ENCODE measurements at regions not wholly inside any gene's neighbourhood (a gene's known extent, or its start where the extent isn't known, plus 50 kb on each side); places are given as distances from the start of the nearest gene placed in this dataset.

DNA sequence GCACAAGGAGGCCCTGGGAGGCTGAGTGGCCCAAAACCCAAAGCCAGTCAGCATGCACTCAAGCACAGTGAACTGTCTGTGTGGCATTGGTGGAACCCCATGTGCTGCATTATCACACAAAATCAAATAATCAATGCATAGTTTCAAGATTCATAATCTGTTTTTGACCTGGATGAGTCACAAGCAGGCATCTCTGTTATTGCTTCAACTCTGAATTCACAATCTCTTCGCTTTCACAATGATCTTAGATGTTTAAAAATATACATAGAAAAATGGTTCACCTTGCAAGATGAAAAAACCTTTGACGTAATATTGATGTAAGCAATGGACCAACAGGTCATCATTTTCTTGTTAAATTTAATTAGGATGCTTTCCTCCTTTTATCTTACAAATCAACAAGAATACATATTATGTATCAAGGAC, 455.4 kb downstream of the IRS2 start:
- ATAC-seq (no peak), DNase-seq (ENCODE audit: low read depth, low spot score) (no peak)
- Histone ChIP-seq H3K4me2 (ENCODE audit: low read length) (no peak overlapping the region), H3K9me3 (ENCODE audit: control insufficient read depth in 1 of 2, insufficient read depth in 1 of 2, low read depth in 1 of 2, low read length in 2 of 2) (no peaks in the 10 kb centered on the region; a peak in 1 of 4 replicates), H3K27me3 (ENCODE audit: insufficient read depth, low read length) (no peaks in the 10 kb centered on the region), H3K27ac (ENCODE audit: low read depth, low read length) (no peak overlapping the region), H3K79me2 (ENCODE audit: insufficient read depth, low read length) (no peaks in the 10 kb centered on the region), H3K36me3 (ENCODE audit: control insufficient read depth in 1 of 2, insufficient read depth in 2 of 2, low read length in 2 of 2) (no peaks in the 10 kb centered on the region), H3K9me2 (ENCODE audit: insufficient read depth) (no peaks in the 10 kb centered on the region), H3K4me1 (ENCODE audit: control insufficient read depth in 1 of 2, insufficient read depth in 2 of 2, low read length in 2 of 2) (no peaks in the 10 kb centered on the region), H3K9ac (ENCODE audit: low read length) (no peak overlapping the region), H4K20me1 (ENCODE audit: insufficient read depth) (no peaks in the 10 kb centered on the region), H2AFZ (ENCODE audit: low read depth, low read length, poor library complexity, severe bottlenecking) (no peak overlapping the region), H3K4me3 (replicated peaks in 1 of 2; ENCODE audit: low read depth in 1 of 2, low read length in 2 of 2) (no peak overlapping the region)
- TF ChIP-seq SP1 (IDR thresholded peaks at IDR 0.05; ENCODE audit: low read depth) (no peak), EZH2 (IDR thresholded peaks at IDR 0.05) (no peak), ELF1 (IDR thresholded peaks at IDR 0.05; ENCODE audit: borderline replicate concordance, low read depth) (no peak), POLR2A (IDR thresholded peaks at IDR 0.05; ENCODE audit: borderline replicate concordance, extremely low read depth, insufficient read depth, insufficient read length) (no peak), YY1 (IDR thresholded peaks at IDR 0.05; ENCODE audit: extremely low read depth, insufficient replicate concordance, low read depth, low read length) (no peak), ZNF274 (IDR thresholded peaks at IDR 0.05; ENCODE audit: low read depth, low read length) (no peak), RAD21 (IDR thresholded peaks at IDR 0.05; ENCODE audit: low read depth) (no peak), FOSL1 (IDR thresholded peaks at IDR 0.05; ENCODE audit: low read depth) (no peak), SIN3A (IDR thresholded peaks at IDR 0.05; ENCODE audit: low read depth) (no peak), ZFX (IDR thresholded peaks at IDR 0.05) (no peak), ZBTB33 (IDR thresholded peaks at IDR 0.05; ENCODE audit: extremely low read depth, insufficient replicate concordance, low read length) (no peak), CEBPB (IDR thresholded peaks at IDR 0.05; ENCODE audit: low read depth) (no peak), EGR1 (IDR thresholded peaks at IDR 0.05; ENCODE audit: low read depth) (no peak)
- TF ChIP-seq, protein P1, sequence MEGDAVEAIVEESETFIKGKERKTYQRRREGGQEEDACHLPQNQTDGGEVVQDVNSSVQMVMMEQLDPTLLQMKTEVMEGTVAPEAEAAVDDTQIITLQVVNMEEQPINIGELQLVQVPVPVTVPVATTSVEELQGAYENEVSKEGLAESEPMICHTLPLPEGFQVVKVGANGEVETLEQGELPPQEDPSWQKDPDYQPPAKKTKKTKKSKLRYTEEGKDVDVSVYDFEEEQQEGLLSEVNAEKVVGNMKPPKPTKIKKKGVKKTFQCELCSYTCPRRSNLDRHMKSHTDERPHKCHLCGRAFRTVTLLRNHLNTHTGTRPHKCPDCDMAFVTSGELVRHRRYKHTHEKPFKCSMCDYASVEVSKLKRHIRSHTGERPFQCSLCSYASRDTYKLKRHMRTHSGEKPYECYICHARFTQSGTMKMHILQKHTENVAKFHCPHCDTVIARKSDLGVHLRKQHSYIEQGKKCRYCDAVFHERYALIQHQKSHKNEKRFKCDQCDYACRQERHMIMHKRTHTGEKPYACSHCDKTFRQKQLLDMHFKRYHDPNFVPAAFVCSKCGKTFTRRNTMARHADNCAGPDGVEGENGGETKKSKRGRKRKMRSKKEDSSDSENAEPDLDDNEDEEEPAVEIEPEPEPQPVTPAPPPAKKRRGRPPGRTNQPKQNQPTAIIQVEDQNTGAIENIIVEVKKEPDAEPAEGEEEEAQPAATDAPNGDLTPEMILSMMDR (IDR thresholded peaks at IDR 0.05 in 2 of 3, conservative IDR thresholded peaks at IDR 0.05 in 1 of 3; ENCODE audit: borderline replicate concordance in 1 of 3, insufficient read depth in 1 of 3, low read depth in 2 of 3, low read length in 2 of 3), result no peak
- ChIA-PET POLR2A (no interaction called here), RAD21 (ENCODE audit: low non-redundant PET in 1 of 2, low total read pairs in 2 of 2, uncharacterized antibody in 2 of 2, unreplicated experiment in 2 of 2) (no interaction called here), CTCF (no interaction called here)
- intact Hi-C loops (cut with micrococcal nuclease), result no loop called here
- no TSS peak for BruUV-seq (replicated peaks)

All from HCT116 (cell line).